SK-N-SH treated with all-trans-retinoic acid at 6 μM for 48 hours (cell line): ENCODE measurements at regions not wholly inside any gene's neighbourhood (a gene's known extent, or its start where the extent isn't known, plus 50 kb on each side); places are given as distances from the start of the nearest gene placed in this dataset.
A peak's percentile ranks its signal among the peaks of the same experiment; 100 is the strongest.

ENCODE experiments used
- ATAC-seq: fragments of 200-7000 bp; cut with Tn5 transposase; 3 replicates; pipeline ENCODE4 v1.9.1; 2020; ENCODE audit warnings: mild to moderate bottlenecking, moderate library complexity
- ARNTL ChIP-seq: fragments of 450-650 bp; formaldehyde crosslinking; IDR thresholded peaks from 2 replicates; pipeline ENCODE4 v1.5.0; 2020; ENCODE audit warnings: low read depth, mild to moderate bottlenecking, moderate library complexity, borderline replicate concordance
- BACH2 ChIP-seq: fragments of 250-450 bp; sonication (Bioruptor Pico); IDR thresholded peaks from 2 replicates; pipeline ENCODE4 v1.9.0; 2021; ENCODE audit warnings: mild to moderate bottlenecking, borderline replicate concordance
- CSDC2 ChIP-seq: fragments of 250-450 bp; sonication (Bioruptor Pico); IDR thresholded peaks from 2 replicates; pipeline ENCODE4 v1.5.0; 2020; ENCODE audit warnings: mild to moderate bottlenecking, moderate library complexity
- ESRRG ChIP-seq: fragments of 250-450 bp; sonication (Bioruptor Pico); IDR thresholded peaks from 2 replicates; pipeline ENCODE4 v1.6.1; 2021; ENCODE audit warnings: mild to moderate bottlenecking
- GLIS3 ChIP-seq: fragments of 250-450 bp; sonication (Bioruptor Pico); IDR thresholded peaks from 2 replicates; pipeline ENCODE4 v1.5.0; 2020; ENCODE audit warnings: mild to moderate bottlenecking, moderate library complexity
- ISL1 ChIP-seq: fragments of 250-450 bp; sonication (Bioruptor Pico); IDR thresholded peaks from 2 replicates; pipeline ENCODE4 v2.1.2; 2022; ENCODE audit warnings: mild to moderate bottlenecking, moderate library complexity
- PPARA ChIP-seq: fragments of 250-450 bp; sonication (Bioruptor Pico); IDR thresholded peaks from 2 replicates; pipeline ENCODE4 v1.5.0; 2020; ENCODE audit warnings: mild to moderate bottlenecking, borderline replicate concordance
- SNAI2 ChIP-seq: fragments of 250-450 bp; sonication (Bioruptor Pico); IDR thresholded peaks from 2 replicates; pipeline ENCODE4 v1.5.0; 2020; ENCODE audit warnings: mild to moderate bottlenecking, moderate library complexity
- TOX ChIP-seq: fragments of 250-450 bp; sonication (Bioruptor Pico); IDR thresholded peaks from 2 replicates; pipeline ENCODE4 v1.8.0; 2021; ENCODE audit warnings: mild to moderate bottlenecking, moderate library complexity, borderline replicate concordance
- ZC3H10 ChIP-seq: fragments of 250-450 bp; sonication (Bioruptor Pico); IDR thresholded peaks from 2 replicates; pipeline ENCODE4 v1.5.1; 2021; ENCODE audit warnings: mild to moderate bottlenecking, moderate library complexity
- ZFP3 ChIP-seq: fragments of 250-450 bp; sonication (Bioruptor Pico); IDR thresholded peaks from 2 replicates; pipeline ENCODE4 v1.5.0; 2020; ENCODE audit warnings: mild to moderate bottlenecking, moderate library complexity
- ZFP30 ChIP-seq: fragments of 450-650 bp; formaldehyde crosslinking; IDR thresholded peaks from 2 replicates; pipeline ENCODE4 v1.5.0; 2022; ENCODE audit warnings: mild to moderate bottlenecking, moderate library complexity
- ZNF565 ChIP-seq: fragments of 450-650 bp; formaldehyde crosslinking; conservative IDR thresholded peaks from 2 replicates; pipeline ENCODE4 v1.5.0; 2020; ENCODE audit warnings: low read depth, mild to moderate bottlenecking, moderate library complexity
- ZNF8 ChIP-seq: fragments of 450-650 bp; formaldehyde crosslinking; IDR thresholded peaks from 2 replicates; pipeline ENCODE4 v1.5.0; 2020; ENCODE audit warnings: mild to moderate bottlenecking, moderate library complexity
- TF ChIP-seq, protein P1 (sequence below): fragments of 250-450 bp; sonication (Bioruptor Pico); IDR thresholded peaks from 2 replicates; pipeline ENCODE4 v1.8.0; 2021; ENCODE audit warnings: low read depth, mild to moderate bottlenecking, moderate library complexity, borderline replicate concordance
- TF ChIP-seq, protein P2 (sequence below): fragments of 250-450 bp; sonication (Bioruptor Pico); IDR thresholded peaks from 2 replicates; pipeline ENCODE4 v1.8.0; 2020; ENCODE audit warnings: mild to moderate bottlenecking, moderate library complexity, borderline replicate concordance
- TF ChIP-seq, protein P3 (sequence below): fragments of 250-450 bp; sonication (Bioruptor Pico); IDR thresholded peaks from 2 replicates; pipeline ENCODE4 v1.5.1; 2021; ENCODE audit warnings: mild to moderate bottlenecking, moderate library complexity

DNA sequence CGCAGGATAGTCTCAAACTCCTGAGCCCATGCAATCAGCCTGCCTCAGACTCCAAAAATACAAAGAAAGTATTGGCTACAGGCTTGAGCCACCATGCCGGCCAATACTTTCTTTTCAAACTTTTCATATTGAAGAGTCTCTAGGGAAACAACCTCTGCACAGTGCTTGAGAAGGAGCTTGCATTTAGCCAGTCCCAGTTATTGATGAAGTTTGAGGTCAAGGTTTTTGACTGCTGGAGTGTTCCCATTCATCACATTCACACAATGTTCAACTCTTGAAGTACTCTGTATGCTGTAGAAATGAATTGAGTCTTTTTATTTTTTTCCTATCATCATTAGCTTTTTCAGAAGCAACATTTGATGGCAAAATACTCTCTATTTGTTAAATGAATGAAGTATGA, 355.8 kb upstream of the E2F7 start (continued):
- TF ChIP-seq, protein P1, sequence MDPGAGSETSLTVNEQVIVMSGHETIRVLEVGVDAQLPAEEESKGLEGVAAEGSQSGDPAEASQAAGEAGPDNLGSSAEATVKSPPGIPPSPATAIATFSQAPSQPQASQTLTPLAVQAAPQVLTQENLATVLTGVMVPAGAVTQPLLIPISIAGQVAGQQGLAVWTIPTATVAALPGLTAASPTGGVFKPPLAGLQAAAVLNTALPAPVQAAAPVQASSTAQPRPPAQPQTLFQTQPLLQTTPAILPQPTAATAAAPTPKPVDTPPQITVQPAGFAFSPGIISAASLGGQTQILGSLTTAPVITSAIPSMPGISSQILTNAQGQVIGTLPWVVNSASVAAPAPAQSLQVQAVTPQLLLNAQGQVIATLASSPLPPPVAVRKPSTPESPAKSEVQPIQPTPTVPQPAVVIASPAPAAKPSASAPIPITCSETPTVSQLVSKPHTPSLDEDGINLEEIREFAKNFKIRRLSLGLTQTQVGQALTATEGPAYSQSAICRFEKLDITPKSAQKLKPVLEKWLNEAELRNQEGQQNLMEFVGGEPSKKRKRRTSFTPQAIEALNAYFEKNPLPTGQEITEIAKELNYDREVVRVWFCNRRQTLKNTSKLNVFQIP: no peak
- TF ChIP-seq SNAI2 (CRISPR knock-in tag) (no peak), ESRRG (CRISPR knock-in tag) (no peak), ISL1 (CRISPR knock-in tag) (no peak), BACH2 (no peak), GLIS3 (CRISPR knock-in tag) (no peak), ZNF565 (CRISPR knock-in tag) (no peak), ARNTL (CRISPR knock-in tag) (no peak)
- TF ChIP-seq, protein P2, sequence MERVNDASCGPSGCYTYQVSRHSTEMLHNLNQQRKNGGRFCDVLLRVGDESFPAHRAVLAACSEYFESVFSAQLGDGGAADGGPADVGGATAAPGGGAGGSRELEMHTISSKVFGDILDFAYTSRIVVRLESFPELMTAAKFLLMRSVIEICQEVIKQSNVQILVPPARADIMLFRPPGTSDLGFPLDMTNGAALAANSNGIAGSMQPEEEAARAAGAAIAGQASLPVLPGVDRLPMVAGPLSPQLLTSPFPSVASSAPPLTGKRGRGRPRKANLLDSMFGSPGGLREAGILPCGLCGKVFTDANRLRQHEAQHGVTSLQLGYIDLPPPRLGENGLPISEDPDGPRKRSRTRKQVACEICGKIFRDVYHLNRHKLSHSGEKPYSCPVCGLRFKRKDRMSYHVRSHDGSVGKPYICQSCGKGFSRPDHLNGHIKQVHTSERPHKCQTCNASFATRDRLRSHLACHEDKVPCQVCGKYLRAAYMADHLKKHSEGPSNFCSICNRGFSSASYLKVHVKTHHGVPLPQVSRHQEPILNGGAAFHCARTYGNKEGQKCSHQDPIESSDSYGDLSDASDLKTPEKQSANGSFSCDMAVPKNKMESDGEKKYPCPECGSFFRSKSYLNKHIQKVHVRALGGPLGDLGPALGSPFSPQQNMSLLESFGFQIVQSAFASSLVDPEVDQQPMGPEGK (CRISPR knock-in tag): no peak
- TF ChIP-seq, all 23 proteins: peak for 0

DNA sequence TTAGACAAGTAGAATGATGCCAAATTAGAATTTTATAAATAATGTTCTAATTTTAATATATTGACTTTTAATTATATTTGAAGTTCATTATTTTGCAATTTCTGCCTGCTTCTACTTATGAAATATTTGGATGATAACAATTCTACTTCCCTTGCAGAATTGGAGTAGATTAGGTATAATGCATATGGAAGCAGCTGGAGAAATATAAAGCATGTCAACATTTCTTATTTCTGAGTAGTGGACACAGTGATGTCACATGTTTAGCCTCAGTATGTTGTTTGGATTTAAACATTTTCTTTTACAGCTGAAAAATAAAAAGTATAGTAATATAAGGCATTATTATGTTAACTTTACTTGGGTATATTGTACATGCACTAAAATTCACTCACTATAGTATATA, 344.2 kb upstream of the E2F7 start:
- ATAC-seq: no peak
- TF ChIP-seq ZFP3: no peak
- no peak for TF ChIP-seq TOX (CRISPR knock-in tag)
- no peak for TF ChIP-seq BACH2
- TF ChIP-seq, protein P1: no peak
- no peak for TF ChIP-seq PPARA (CRISPR knock-in tag)
- no peak for TF ChIP-seq ZFP30 (CRISPR knock-in tag)
- no peak for TF ChIP-seq ZC3H10 (CRISPR knock-in tag)
- TF ChIP-seq ARNTL (CRISPR knock-in tag): no peak
- TF ChIP-seq CSDC2 (CRISPR knock-in tag): no peak

DNA sequence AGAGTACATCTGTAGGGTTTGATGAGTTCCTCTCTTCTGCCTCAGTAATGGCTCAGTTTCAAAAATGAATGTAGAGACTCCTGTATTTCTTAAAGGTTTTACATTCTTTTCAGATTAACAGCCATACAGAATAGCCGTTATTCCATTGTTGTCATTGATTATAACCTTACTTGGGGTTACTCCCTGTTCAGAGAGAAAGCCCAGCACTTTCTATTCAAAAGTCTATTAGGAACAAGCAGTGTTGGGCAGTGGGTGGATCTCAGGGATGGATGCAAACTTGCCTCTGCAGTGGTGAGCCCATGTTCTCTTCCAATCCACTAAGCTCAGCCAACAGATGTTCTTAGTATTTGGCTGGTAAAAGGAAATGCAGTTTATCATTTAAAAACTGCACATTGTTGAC, 342.6 kb upstream of the E2F7 start:
- peak; percentile 55 for ATAC-seq
- no peak for TF ChIP-seq ESRRG (CRISPR knock-in tag)
- TF ChIP-seq, all 23 proteins: peak for 0

DNA sequence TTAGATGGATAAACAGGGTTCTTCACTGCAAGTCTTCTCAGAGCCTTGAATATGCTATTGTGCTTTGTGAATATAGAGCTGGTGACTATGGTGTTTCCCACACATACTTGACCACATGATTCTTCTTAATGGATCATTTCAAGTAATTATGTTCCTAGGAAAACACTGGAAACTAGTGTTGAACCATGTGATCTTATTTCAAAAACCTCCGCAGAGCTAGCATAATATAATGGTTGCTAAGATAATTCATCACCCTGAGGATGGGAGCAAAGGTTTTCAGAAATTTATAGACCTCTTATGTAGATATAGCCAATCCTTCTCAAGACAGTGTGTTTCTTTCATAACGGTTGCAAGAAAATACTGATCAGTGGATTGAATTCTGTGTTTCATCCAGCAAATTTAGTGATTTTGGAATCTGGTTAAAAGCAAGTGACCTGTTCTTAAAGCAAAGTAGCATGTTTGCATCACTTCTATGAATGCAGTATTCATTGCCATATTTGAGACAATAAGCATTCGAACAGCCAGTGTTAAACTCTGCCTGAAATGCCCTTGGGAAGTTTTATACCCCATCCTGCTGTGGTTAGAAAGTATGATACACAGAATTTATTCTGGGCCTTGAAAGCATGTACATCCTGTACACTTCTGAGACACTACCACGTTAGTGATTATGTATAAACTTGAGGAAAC, 341.0 kb upstream of the E2F7 start:
- ATAC-seq: no peak
- no peak for TF ChIP-seq CSDC2 (CRISPR knock-in tag)

DNA sequence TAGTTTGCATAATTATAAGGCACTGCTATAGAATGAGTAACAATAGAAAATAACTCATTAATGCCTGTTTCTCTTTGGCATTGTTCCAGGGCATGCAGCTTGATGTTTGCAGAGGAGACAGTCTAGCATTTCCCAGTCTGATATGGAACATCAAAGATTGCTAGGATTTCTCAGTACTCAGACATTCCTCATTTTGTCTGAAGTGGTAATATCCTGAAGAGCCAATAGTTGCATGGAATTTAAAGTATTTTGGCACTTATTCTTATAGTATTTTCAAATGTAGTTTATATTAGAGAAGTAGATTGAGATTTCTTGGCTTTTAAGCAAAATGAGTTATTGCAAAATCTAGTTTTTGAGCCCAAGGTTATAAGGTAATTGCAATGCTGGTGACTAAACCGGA, 337.3 kb upstream of the E2F7 start:
- peak; percentile 76 for ATAC-seq
- TF ChIP-seq ARNTL (CRISPR knock-in tag) (no peak), ZNF8 (CRISPR knock-in tag) (no peak), TOX (CRISPR knock-in tag) (no peak), BACH2 (no peak), GLIS3 (CRISPR knock-in tag) (no peak), ISL1 (CRISPR knock-in tag) (no peak), ZNF565 (CRISPR knock-in tag) (no peak), SNAI2 (CRISPR knock-in tag) (no peak)
- TF ChIP-seq, protein P3, sequence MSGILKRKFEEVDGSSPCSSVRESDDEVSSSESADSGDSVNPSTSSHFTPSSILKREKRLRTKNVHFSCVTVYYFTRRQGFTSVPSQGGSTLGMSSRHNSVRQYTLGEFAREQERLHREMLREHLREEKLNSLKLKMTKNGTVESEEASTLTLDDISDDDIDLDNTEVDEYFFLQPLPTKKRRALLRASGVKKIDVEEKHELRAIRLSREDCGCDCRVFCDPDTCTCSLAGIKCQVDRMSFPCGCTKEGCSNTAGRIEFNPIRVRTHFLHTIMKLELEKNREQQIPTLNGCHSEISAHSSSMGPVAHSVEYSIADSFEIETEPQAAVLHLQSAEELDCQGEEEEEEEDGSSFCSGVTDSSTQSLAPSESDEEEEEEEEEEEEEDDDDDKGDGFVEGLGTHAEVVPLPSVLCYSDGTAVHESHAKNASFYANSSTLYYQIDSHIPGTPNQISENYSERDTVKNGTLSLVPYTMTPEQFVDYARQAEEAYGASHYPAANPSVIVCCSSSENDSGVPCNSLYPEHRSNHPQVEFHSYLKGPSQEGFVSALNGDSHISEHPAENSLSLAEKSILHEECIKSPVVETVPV (CRISPR knock-in tag): no peak
- TF ChIP-seq, protein P1: no peak
